Astrocyte (in vitro differentiated cells and primary cell): ENCODE measurements at regions not wholly inside any gene's neighbourhood (a gene's known extent, or its start where the extent isn't known, plus 50 kb on each side); places are given as distances from the start of the nearest gene placed in this dataset.

Source experiments
- DNase-seq: peaks from one replicate; pipeline ENCODE4 v3.0.0-alpha.2; 2010; ENCODE audit warnings: low read depth
- FAIRE-seq: peaks from 2 replicates; lab custom pipeline; 2011; peaks lifted over from hg19 to GRCh38; lab: Jason Lieb, UNC
- H2AFZ ChIP-seq: 2 replicates; pipeline ENCODE4 v1.6.0; 2012; ENCODE audit warnings: low read depth, low read length, inconsistent platforms
- H3K27ac ChIP-seq: 2 replicates; pipeline ENCODE4 v1.5.1; 2011; ENCODE audit warnings: low read depth, low read length, inconsistent platforms
- H3K27me3 ChIP-seq: 2 replicates; pipeline ENCODE4 v1.6.0; 2011; ENCODE audit warnings: low read length, inconsistent platforms; ENCODE audit not compliant: insufficient read depth
- H3K36me3 ChIP-seq: 2 replicates; pipeline ENCODE4 v1.5.1; 2011; ENCODE audit warnings: low read length, inconsistent platforms; ENCODE audit not compliant: insufficient read depth
- H3K4me1 ChIP-seq: 2 replicates; pipeline ENCODE4 v1.5.1; 2011; ENCODE audit warnings: low read length, inconsistent platforms; ENCODE audit not compliant: insufficient read depth
- H3K4me2 ChIP-seq: 2 replicates; pipeline ENCODE4 v1.6.0; 2012; ENCODE audit warnings: low read length, inconsistent platforms
- H3K4me3 ChIP-seq: 2 replicates; pipeline ENCODE4 v1.5.1; 2011; ENCODE audit warnings: low read depth, mild to moderate bottlenecking, low read length, inconsistent platforms; ENCODE audit not compliant: insufficient read depth
- H3K79me2 ChIP-seq: 2 replicates; pipeline ENCODE4 v1.6.0; 2012; ENCODE audit warnings: mild to moderate bottlenecking, low read length, inconsistent platforms; ENCODE audit not compliant: insufficient read depth
- H3K9ac ChIP-seq: 2 replicates; pipeline ENCODE4 v1.6.0; 2012; ENCODE audit warnings: mild to moderate bottlenecking, low read length, inconsistent platforms
- H3K9me3 ChIP-seq: 2 replicates; pipeline ENCODE4 v1.5.1; 2012; ENCODE audit warnings: low read depth, mild to moderate bottlenecking, low read length, inconsistent platforms; ENCODE audit not compliant: insufficient read depth
- H4K20me1 ChIP-seq: 2 replicates; pipeline ENCODE4 v1.6.0; 2012; ENCODE audit warnings: low read length, inconsistent platforms; ENCODE audit not compliant: insufficient read depth
- H3K27ac Mint-ChIP-seq: one replicate; pipeline ENCODE4 v1.8.0; 2021; ENCODE audit warnings: mild to moderate bottlenecking, mixed read lengths; ENCODE audit not compliant: unreplicated experiment
- H3K27me3 Mint-ChIP-seq: one replicate; pipeline ENCODE4 v1.8.0; 2021; ENCODE audit warnings: low read depth, mixed read lengths; ENCODE audit not compliant: unreplicated experiment
- H3K36me3 Mint-ChIP-seq: one replicate; pipeline ENCODE4 v1.8.0; 2021; ENCODE audit warnings: low read depth, mixed read lengths; ENCODE audit not compliant: unreplicated experiment
- H3K4me1 Mint-ChIP-seq: one replicate; pipeline ENCODE4 v1.8.0; 2021; ENCODE audit warnings: low read depth, mixed read lengths; ENCODE audit not compliant: unreplicated experiment
- H3K4me3 Mint-ChIP-seq: one replicate; pipeline ENCODE4 v1.8.0; 2021; ENCODE audit warnings: mild to moderate bottlenecking, moderate library complexity, mixed read lengths; ENCODE audit not compliant: unreplicated experiment
- H3K9me3 Mint-ChIP-seq: one replicate; pipeline ENCODE4 v1.8.0; 2021; ENCODE audit warnings: mild to moderate bottlenecking, mixed read lengths; ENCODE audit not compliant: unreplicated experiment
- CTCF ChIP-seq: IDR thresholded peaks from 2 replicates; pipeline ENCODE4 v1.5.1; 2011; ENCODE audit warnings: low read depth, mild to moderate bottlenecking, inconsistent platforms, low read length, moderate library complexity; ENCODE audit not compliant: insufficient read depth
- EZH2 ChIP-seq: IDR thresholded peaks from 2 replicates; pipeline ENCODE4 v1.6.1; 2012; ENCODE audit warnings: mild to moderate bottlenecking, low read length, inconsistent platforms; ENCODE audit not compliant: insufficient read depth

GRCh38 chr14:34018564-34019244, 67.8 kb upstream of the EGLN3 start:
- Mint-ChIP-seq H3K27me3 (no peaks in the 10 kb centered on the region), H3K9me3 (no peaks in the 10 kb centered on the region), H3K4me3 (no peak overlapping the region), H3K4me1 (no peaks in the 10 kb centered on the region), H3K27ac (no peak overlapping the region), H3K36me3 (no peaks in the 10 kb centered on the region)
- Histone ChIP-seq H3K4me1 (no peaks in the 10 kb centered on the region), H3K9me3 (no peaks in the 10 kb centered on the region), H2AFZ (peak overlapping the region; percentile 59), H3K9ac (no peak overlapping the region), H4K20me1 (no peaks in the 10 kb centered on the region), H3K27me3 (peaks cover 18% of the 10 kb centered on the region), H3K79me2 (no peaks in the 10 kb centered on the region), H3K4me2 (peak overlapping the region; percentile 57), H3K27ac (no peak overlapping the region), H3K36me3 (no peaks in the 10 kb centered on the region), H3K4me3 (no peak overlapping the region)
- TF ChIP-seq EZH2 (no peak), CTCF (no peak)
- DNase-seq (no peak), FAIRE-seq (no peak)

DNA sequence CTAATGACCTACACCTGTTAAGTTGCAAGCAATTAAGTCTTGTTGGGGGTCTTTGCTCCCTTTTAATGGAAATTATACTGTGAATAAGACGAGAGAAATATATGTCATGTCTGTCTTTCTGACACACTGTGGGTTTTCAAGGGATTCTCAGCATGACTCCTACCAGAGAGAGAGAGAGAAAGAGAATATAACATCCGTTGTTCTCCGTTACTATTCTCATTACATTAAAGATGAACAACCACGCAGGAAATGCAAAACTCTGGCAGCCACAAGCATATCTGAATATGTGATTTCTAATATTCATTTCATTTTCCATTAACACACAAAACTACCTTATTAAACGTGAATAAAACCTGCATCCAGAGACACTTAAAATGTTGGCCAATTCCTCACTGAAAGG, 67.3 kb upstream of the EGLN3 start:
- H3K4me1 Mint-ChIP-seq, result no peaks in the 10 kb centered on the region
- TF ChIP-seq EZH2, result no peak
- no peak overlapping the region for H3K27ac ChIP-seq

DNA sequence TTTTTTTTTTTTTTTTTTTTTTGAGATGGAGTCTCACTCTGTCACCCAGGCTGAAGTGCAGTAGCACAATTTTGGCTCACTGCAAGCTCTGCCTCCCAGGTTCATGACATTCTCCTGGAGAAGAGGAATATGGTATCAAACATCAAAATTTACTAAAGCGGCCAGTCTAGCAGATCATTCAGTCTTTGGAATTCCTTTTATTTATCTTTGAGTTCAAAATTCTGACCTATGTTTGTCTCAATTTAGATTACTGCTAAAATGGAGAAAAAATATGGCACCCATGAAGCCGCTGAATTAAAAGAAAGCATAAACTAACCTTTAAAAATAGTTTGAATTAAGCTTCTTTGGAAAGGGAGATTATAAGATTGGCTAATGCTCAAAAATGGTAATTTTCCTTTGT, 64.5 kb upstream of the EGLN3 start:
- Histone ChIP-seq H3K36me3 (no peaks in the 10 kb centered on the region), H3K27me3 (peaks cover 18% of the 10 kb centered on the region), H3K79me2 (no peaks in the 10 kb centered on the region), H3K4me1 (no peaks in the 10 kb centered on the region), H3K9me3 (no peaks in the 10 kb centered on the region), H3K27ac (no peak overlapping the region), H2AFZ (no peak overlapping the region), H3K4me3 (no peak overlapping the region), H3K4me2 (no peak overlapping the region), H4K20me1 (no peaks in the 10 kb centered on the region), H3K9ac (no peak overlapping the region)
- FAIRE-seq (no peak), DNase-seq (no peak)
- H3K4me3 Mint-ChIP-seq, result no peak overlapping the region
- TF ChIP-seq EZH2, result no peak
- no peak for TF ChIP-seq CTCF
- no peaks in the 10 kb centered on the region for H3K36me3 Mint-ChIP-seq
- no peaks in the 10 kb centered on the region for H3K27me3 Mint-ChIP-seq
- no peaks in the 10 kb centered on the region for H3K9me3 Mint-ChIP-seq
- no peak overlapping the region for H3K27ac Mint-ChIP-seq
- no peaks in the 10 kb centered on the region for H3K4me1 Mint-ChIP-seq

More for the DNA sequence above, 67.3 kb upstream of the EGLN3 start:
- Mint-ChIP-seq H3K36me3 (no peaks in the 10 kb centered on the region), H3K4me3 (no peak overlapping the region), H3K27ac (no peak overlapping the region), H3K9me3 (no peaks in the 10 kb centered on the region), H3K27me3 (no peaks in the 10 kb centered on the region)
- H3K4me2 ChIP-seq, result peak overlapping the region; percentile 57
- FAIRE-seq (no peak), DNase-seq (no peak)
- H3K4me3 ChIP-seq, result no peak overlapping the region
- peak overlapping the region; percentile 59 for H2AFZ ChIP-seq
- H3K9ac ChIP-seq, result no peak overlapping the region
- no peaks in the 10 kb centered on the region for H3K9me3 ChIP-seq
- no peaks in the 10 kb centered on the region for H3K36me3 ChIP-seq
- no peaks in the 10 kb centered on the region for H3K79me2 ChIP-seq
- H4K20me1 ChIP-seq, result no peaks in the 10 kb centered on the region
- no peaks in the 10 kb centered on the region for H3K4me1 ChIP-seq
- H3K27me3 ChIP-seq, result peaks cover 18% of the 10 kb centered on the region
